Adrenal gland (tissue), 9 donors: ENCODE measurements at regions not wholly inside any gene's neighbourhood (a gene's known extent, or its start where the extent isn't known, plus 50 kb on each side); places are given as distances from the start of the nearest gene placed in this dataset.

ENCODE experiments used
- DNase-seq, 7 donors: peaks; one replicate each; pipeline ENCODE4 v3.0.0-alpha.2; 2019 to 2020
- H3K27ac ChIP-seq, 5 donors: fragments of 200-600 bp; sonication (generic) in 4 of 5; 1 replicate in 3 of 5; 2 replicates in 2 of 5; pipeline versions ENCODE4 v1.5.1 to v1.8.0; 2016 to 2020; ENCODE audit warnings: mild to moderate bottlenecking in 1 of 5
- H3K27me3 ChIP-seq: fragments of 200-600 bp; 2 replicates; pipeline ENCODE4 v1.8.0; 2021
- H3K36me3 ChIP-seq, 2 donors: fragments of 200-600 bp; replicated peaks in 1 of 2; 1 replicate in 1 of 2; 2 replicates in 1 of 2; pipeline versions ENCODE4 v1.5.1 to v1.8.0; 2018 to 2022
- H3K4me1 ChIP-seq, 2 donors: fragments of 200-600 bp; replicated peaks in 1 of 2; 1 replicate in 1 of 2; 2 replicates in 1 of 2; pipeline versions ENCODE4 v1.5.1 to v1.8.0; 2018 to 2021
- H3K4me3 ChIP-seq, 4 donors: fragments of 200-600 bp; sonication (generic) in 3 of 4; one replicate each; pipeline ENCODE4 v1.5.1; 2016 to 2018
- H3K9me3 ChIP-seq, 3 donors: fragments of 200-600 bp; sonication (generic) in 1 of 3; replicated peaks in 1 of 3; 1 replicate in 2 of 3; 2 replicates in 1 of 3; pipeline versions ENCODE4 v1.5.1 to v1.8.0; 2016 to 2021
- POLR2A ChIP-seq, 2 donors: fragments of 450-650 bp; IDR thresholded peaks; one replicate each; pipeline ENCODE4 v1.6.1; 2017; ENCODE audit warnings: antibody characterized with exemption in 2 of 2, mild to moderate bottlenecking in 2 of 2, moderate library complexity in 1 of 2
- WGBS, 4 donors: extraction: QIAGEN DNeasy Blood & Tissue Kit in 2 of 4; methylation state at CpG; one replicate each; pipeline versions ENCODE4 v1.1.5 to v1.1.7; 2013 to 2017; 5-methylcytosine and 5-hydroxymethylcytosine counted together
- intact Hi-C, 2 donors: fragments of 100-400 bp; cut with DNase I; formaldehyde crosslinking; loops; one replicate each; pipeline versions ENCODE4 v1.14.1 to v1.15.0; 2022 to 2023
- TF ChIP-seq, protein P1 (sequence below), 6 experiments: fragments of 450-650 bp in 4 of 6; fragments of 200-600 bp in 2 of 6; sonication (generic) in 1 of 6; IDR thresholded peaks; 1 replicate in 5 of 6; 2 replicates in 1 of 6; pipeline versions ENCODE4 v1.5.1 to v1.8.0; 2016 to 2021; ENCODE audit warnings: antibody characterized with exemption in 6 of 6, mild to moderate bottlenecking in 2 of 6, moderate library complexity in 1 of 6
- donor health status: healthy with polysubstance abuse.
- donor health status: Bipolar disorder and iron deficiency.
- donor health status: DM: yes; HTN: yes; CAD: no.
- donor health status: DM: no; HTN: no; CAD: no.
- donor health status: DM: no; HTN: no; CAD: no.

DNA sequence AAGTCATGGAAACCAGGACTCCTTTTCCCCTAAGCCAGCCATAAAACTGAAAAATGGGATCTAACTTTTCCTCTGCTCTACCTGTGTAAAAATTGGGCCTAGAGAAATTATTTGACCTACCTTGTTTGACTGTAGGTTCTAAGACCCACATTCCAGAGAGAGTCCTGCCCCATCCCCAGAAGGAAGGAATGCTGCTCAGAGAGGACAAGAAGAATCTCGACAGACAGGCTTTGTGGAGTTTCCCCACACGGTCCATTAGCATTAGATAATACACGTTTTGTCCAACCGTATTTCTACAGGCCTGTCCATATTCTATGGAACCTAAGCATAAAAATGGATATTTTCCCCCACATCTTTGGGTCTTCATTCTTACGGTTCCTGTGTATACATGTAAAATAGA, 403.3 kb downstream of the METTL4 start:
- WGBS, 4 donors = 63 to 84% (median 72%) methylated on average over 4 to 5 of the region's 5 CpGs
- no peaks in the 10 kb centered on the region for H3K36me3 ChIP-seq
- TF ChIP-seq, protein P1, sequence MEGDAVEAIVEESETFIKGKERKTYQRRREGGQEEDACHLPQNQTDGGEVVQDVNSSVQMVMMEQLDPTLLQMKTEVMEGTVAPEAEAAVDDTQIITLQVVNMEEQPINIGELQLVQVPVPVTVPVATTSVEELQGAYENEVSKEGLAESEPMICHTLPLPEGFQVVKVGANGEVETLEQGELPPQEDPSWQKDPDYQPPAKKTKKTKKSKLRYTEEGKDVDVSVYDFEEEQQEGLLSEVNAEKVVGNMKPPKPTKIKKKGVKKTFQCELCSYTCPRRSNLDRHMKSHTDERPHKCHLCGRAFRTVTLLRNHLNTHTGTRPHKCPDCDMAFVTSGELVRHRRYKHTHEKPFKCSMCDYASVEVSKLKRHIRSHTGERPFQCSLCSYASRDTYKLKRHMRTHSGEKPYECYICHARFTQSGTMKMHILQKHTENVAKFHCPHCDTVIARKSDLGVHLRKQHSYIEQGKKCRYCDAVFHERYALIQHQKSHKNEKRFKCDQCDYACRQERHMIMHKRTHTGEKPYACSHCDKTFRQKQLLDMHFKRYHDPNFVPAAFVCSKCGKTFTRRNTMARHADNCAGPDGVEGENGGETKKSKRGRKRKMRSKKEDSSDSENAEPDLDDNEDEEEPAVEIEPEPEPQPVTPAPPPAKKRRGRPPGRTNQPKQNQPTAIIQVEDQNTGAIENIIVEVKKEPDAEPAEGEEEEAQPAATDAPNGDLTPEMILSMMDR (IDR thresholded peaks at IDR 0.05) = no peak
- TF ChIP-seq POLR2A (IDR thresholded peaks at IDR 0.05) = no peak
- intact Hi-C loops = no loop called here
- H3K4me3 ChIP-seq = no peak overlapping the region
- H3K27me3 ChIP-seq = no peaks in the 10 kb centered on the region
- no peak for DNase-seq
- H3K4me1 ChIP-seq = no peaks in the 10 kb centered on the region
- H3K9me3 ChIP-seq = no peaks in the 10 kb centered on the region
- no peak overlapping the region for H3K27ac ChIP-seq

DNA sequence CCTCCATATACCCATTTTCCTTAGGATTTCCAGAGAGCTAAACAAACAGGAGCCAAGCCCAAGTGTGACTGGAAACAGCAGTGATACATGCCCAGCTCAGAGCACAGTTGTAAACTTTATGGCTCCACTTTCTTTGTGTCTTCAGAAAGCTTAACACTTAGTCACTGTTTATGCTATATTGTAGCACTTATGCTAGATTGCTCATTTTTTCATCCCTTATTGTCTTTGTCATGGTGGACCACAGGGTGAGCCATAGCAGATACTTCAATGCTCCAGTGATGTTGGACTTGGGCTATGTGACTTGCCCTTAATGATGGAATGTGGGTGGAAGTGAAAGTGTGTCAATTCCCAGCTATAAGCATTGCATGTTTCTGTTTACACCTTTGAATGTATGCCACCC, 401.6 kb downstream of the METTL4 start:
- H3K9me3 ChIP-seq = no peaks in the 10 kb centered on the region
- H3K4me1 ChIP-seq = no peaks in the 10 kb centered on the region
- no peak for DNase-seq
- TF ChIP-seq, protein P1 (IDR thresholded peaks at IDR 0.05) = no peak
- no peak for TF ChIP-seq POLR2A (IDR thresholded peaks at IDR 0.05)
- H3K36me3 ChIP-seq = no peaks in the 10 kb centered on the region
- no peak overlapping the region for H3K4me3 ChIP-seq
- intact Hi-C loops = no loop called here
- H3K27ac ChIP-seq = no peak overlapping the region
- no peaks in the 10 kb centered on the region for H3K27me3 ChIP-seq

DNA sequence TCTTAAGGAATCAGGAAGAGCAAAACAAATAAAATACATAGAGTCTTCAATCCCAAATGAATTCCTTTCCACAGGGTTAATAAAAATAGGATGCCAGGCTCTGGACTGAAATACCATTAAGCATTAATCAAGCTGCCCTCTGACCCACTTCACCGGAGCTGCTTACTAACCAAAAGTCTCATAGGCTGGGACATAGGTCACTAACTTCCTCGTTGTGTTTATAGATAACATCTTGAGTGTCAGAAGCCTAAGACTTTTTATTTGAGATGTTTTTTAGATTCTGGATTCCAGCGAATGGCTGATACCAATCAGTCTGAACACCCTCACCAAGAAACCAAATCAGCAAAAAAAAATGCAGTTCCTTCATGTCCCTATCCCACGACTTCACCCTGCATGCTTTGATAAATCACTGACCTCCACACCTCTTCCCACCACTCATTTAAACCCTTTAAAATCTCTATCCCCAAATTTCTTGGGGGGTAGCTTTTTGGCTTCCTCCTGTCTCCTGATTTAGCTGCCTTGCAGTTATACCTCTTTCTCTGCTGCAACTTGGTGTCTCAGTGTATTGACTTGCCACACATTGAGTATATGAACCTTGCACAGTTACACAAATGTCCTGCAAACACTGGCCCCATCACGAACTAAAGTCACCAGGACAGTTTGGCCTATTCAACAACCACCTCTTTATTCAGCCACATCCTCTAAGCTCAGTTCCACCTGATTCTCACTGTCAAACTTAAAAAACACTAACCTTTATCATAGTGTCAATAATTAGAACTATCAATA, 399.3 kb downstream of the METTL4 start:
- Histone ChIP-seq H3K4me3 (no peak overlapping the region), H3K9me3 (no peaks in the 10 kb centered on the region), H3K4me1 (no peaks in the 10 kb centered on the region), H3K36me3 (no peaks in the 10 kb centered on the region), H3K27me3 (no peaks in the 10 kb centered on the region), H3K27ac (no peak overlapping the region)
- no peak for TF ChIP-seq POLR2A (IDR thresholded peaks at IDR 0.05)
- TF ChIP-seq, protein P1 (IDR thresholded peaks at IDR 0.05) = no peak
- no peak for DNase-seq
- intact Hi-C loops = no loop called here
- WGBS, 4 donors = 29 to 43% (median 38%) methylated on average over 5 of the region's 5 CpGs

DNA sequence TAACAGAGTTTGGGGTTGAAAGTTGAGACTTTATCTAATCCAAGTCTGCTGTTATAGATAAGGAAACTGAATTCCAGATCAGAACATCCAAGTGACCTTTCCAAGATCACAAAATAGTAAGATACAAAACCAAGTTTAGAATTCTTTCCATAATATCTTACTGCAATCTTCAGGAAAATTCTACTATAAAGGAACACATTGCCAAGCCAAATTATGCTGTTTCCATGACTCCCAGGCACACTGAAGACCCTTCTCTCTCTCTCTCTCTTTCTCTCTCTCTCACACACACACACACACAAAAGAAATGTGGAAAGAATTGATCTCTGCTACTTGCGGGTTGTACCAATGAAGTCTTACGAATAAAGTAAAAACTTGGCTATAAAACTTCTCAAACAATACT, 398.4 kb downstream of the METTL4 start:
- intact Hi-C loops = no loop called here
- TF ChIP-seq, protein P1 (IDR thresholded peaks at IDR 0.05) = no peak
- no peak for TF ChIP-seq POLR2A (IDR thresholded peaks at IDR 0.05)
- Histone ChIP-seq H3K4me1 (no peaks in the 10 kb centered on the region), H3K36me3 (no peaks in the 10 kb centered on the region), H3K4me3 (no peak overlapping the region), H3K27me3 (no peaks in the 10 kb centered on the region), H3K9me3 (no peaks in the 10 kb centered on the region), H3K27ac (no peak overlapping the region)
- WGBS, 4 donors = 70 to 89% (median 75%) methylated on average over 2 of the region's 2 CpGs
- no peak for DNase-seq
